Ishikawa (cell line): ENCODE measurements at regions not wholly inside any gene's neighbourhood (a gene's known extent, or its start where the extent isn't known, plus 50 kb on each side); places are given as distances from the start of the nearest gene placed in this dataset.

Source experiments
- CEBPB ChIP-seq: IDR thresholded peaks from 2 replicates; pipeline ENCODE4 v1.6.1; 2012
- CREB1 ChIP-seq: IDR thresholded peaks from 2 replicates; pipeline ENCODE4 v1.6.1; 2012; ENCODE audit warnings: low read depth
- EGR1 ChIP-seq: IDR thresholded peaks from 2 replicates; pipeline ENCODE4 v1.6.1; 2012
- EP300 ChIP-seq: IDR thresholded peaks from 2 replicates; pipeline ENCODE4 v1.6.1; 2012; ENCODE audit warnings: borderline replicate concordance
- FOXM1 ChIP-seq: IDR thresholded peaks from 2 replicates; pipeline ENCODE4 v1.6.1; 2012; ENCODE audit warnings: low read depth, borderline replicate concordance
- NFIC ChIP-seq: IDR thresholded peaks from 2 replicates; pipeline ENCODE4 v1.6.1; 2012
- RAD21 ChIP-seq: IDR thresholded peaks from 2 replicates; pipeline ENCODE4 v1.6.1; 2012; ENCODE audit warnings: low read depth
- TAF1 ChIP-seq: IDR thresholded peaks from 2 replicates; pipeline ENCODE4 v1.6.1; 2012; ENCODE audit warnings: low read depth, mild to moderate bottlenecking
- TCF12 ChIP-seq: IDR thresholded peaks from 2 replicates; pipeline ENCODE4 v1.6.1; 2012; ENCODE audit warnings: low read depth
- TEAD4 ChIP-seq: IDR thresholded peaks from 2 replicates; pipeline ENCODE4 v1.6.1; 2012
- YY1 ChIP-seq: IDR thresholded peaks from 2 replicates; pipeline ENCODE4 v1.6.1; 2012; ENCODE audit warnings: low read depth
- ZBTB7A ChIP-seq: IDR thresholded peaks from 2 replicates; pipeline ENCODE4 v1.6.1; 2012; ENCODE audit warnings: low read depth
- TF ChIP-seq, protein P1 (sequence below): IDR thresholded peaks from 2 replicates; pipeline ENCODE4 v1.6.1; 2012; ENCODE audit warnings: low read depth, mild to moderate bottlenecking
- TF ChIP-seq, protein P2 (sequence below): IDR thresholded peaks from 2 replicates; pipeline ENCODE4 v1.6.1; 2012
- TF ChIP-seq, protein P3 (sequence below): IDR thresholded peaks from 2 replicates; pipeline ENCODE4 v1.6.1; 2012

DNA sequence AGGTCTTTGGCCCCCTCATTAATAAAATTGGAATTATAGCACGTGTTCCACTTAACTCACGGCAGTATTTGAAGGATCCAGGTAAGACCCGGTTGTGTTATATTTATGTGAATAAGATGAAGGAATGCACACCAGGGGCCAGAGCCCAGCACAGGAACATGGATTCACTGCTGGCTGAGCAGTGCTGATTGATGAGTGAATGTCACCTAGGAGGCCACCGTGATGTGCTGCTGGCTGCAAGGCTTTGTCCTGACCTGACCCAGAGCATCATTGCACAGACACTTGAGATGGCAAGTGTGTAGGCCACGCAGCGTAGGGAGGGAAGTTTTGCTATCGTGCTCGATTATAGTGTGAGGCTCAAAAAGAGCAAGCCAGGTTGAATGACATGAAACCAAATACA lies 350.7 kb upstream of the MGMT start:
- TF ChIP-seq ZBTB7A: no peak
- TF ChIP-seq, protein P1, sequence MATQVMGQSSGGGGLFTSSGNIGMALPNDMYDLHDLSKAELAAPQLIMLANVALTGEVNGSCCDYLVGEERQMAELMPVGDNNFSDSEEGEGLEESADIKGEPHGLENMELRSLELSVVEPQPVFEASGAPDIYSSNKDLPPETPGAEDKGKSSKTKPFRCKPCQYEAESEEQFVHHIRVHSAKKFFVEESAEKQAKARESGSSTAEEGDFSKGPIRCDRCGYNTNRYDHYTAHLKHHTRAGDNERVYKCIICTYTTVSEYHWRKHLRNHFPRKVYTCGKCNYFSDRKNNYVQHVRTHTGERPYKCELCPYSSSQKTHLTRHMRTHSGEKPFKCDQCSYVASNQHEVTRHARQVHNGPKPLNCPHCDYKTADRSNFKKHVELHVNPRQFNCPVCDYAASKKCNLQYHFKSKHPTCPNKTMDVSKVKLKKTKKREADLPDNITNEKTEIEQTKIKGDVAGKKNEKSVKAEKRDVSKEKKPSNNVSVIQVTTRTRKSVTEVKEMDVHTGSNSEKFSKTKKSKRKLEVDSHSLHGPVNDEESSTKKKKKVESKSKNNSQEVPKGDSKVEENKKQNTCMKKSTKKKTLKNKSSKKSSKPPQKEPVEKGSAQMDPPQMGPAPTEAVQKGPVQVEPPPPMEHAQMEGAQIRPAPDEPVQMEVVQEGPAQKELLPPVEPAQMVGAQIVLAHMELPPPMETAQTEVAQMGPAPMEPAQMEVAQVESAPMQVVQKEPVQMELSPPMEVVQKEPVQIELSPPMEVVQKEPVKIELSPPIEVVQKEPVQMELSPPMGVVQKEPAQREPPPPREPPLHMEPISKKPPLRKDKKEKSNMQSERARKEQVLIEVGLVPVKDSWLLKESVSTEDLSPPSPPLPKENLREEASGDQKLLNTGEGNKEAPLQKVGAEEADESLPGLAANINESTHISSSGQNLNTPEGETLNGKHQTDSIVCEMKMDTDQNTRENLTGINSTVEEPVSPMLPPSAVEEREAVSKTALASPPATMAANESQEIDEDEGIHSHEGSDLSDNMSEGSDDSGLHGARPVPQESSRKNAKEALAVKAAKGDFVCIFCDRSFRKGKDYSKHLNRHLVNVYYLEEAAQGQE: no peak
- TF ChIP-seq TEAD4: no peak
- TF ChIP-seq EGR1: no peak
- TF ChIP-seq, protein P2, sequence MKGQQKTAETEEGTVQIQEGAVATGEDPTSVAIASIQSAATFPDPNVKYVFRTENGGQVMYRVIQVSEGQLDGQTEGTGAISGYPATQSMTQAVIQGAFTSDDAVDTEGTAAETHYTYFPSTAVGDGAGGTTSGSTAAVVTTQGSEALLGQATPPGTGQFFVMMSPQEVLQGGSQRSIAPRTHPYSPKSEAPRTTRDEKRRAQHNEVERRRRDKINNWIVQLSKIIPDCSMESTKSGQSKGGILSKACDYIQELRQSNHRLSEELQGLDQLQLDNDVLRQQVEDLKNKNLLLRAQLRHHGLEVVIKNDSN: no peak
- no peak for TF ChIP-seq FOXM1
- no peak for TF ChIP-seq TAF1
- no peak for TF ChIP-seq EP300
- TF ChIP-seq YY1: no peak

DNA sequence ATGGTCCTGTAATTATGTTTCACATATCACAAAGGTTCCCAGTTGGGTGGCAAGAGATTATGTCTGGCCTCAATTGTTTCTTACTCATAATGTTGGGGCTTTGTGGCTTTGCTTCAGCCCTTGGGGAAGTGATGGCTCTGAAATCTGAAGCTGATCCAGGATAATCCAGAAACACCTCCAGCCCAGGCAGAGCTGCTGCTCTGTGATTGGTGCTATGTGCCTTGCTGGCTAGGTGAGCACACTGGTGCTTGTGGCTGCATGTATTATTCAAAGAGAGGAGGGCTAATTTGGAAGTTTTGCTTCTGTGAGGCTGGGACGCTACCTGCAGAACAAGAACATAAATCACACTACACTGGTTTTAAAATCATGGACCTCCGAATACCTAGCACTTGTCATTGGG lies 346.6 kb upstream of the MGMT start:
- TF ChIP-seq YY1 (no peak), TCF12 (no peak), NFIC (no peak), EGR1 (no peak), RAD21 (no peak), TAF1 (no peak), CREB1 (no peak), CEBPB (no peak), EP300 (no peak), FOXM1 (no peak), ZBTB7A (no peak), TEAD4 (no peak)
- TF ChIP-seq, protein P2: no peak
- TF ChIP-seq, protein P3, sequence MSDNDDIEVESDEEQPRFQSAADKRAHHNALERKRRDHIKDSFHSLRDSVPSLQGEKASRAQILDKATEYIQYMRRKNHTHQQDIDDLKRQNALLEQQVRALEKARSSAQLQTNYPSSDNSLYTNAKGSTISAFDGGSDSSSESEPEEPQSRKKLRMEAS: no peak
- TF ChIP-seq, protein P1: no peak

DNA sequence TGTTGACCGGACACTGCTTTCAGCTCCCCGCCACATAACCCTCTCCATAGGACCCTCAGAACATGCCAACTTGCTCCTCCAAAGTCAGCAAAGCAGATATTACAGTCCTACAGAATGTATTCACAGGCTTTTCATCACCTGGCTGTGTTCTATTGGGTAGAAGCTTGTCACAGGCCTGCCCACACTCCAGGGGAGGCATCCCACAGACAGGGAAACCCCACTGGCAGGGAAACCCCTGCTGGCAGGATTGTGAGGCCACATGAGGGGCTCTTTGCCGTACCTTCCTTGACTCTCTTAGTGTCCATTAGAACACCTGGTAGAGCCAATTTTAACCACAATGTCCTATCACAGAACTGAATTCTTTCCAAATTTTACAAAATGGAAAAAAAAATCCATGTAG lies 344.2 kb upstream of the MGMT start:
- TF ChIP-seq RAD21 (no peak), FOXM1 (no peak), NFIC (no peak), TCF12 (no peak), TAF1 (no peak), EGR1 (no peak), ZBTB7A (no peak), EP300 (no peak), TEAD4 (no peak), CEBPB (no peak), YY1 (no peak), CREB1 (no peak)
- TF ChIP-seq, protein P2: no peak
- TF ChIP-seq, protein P1: no peak
- TF ChIP-seq, protein P3: no peak

DNA sequence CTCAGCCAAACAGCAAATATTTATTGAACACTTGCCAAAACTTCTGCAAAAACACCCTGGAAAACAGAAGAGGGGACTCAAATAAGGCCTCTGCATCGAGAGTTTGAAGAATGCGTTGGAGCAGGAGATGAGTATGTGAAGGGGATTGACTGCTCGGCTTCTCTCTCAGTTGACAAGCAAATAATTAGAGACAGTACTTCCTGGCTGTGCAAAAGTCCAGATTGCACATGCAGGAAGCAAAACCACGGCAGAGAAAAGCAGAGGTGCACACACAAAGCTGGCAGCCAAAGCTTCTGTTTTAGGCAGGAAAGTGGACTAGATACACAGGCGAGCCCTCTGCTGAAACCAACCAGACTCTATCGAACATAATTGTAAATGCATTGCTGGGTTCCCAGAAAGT lies 343.6 kb upstream of the MGMT start:
- TF ChIP-seq TEAD4: no peak
- TF ChIP-seq YY1: no peak
- TF ChIP-seq, protein P3: no peak
- no peak for TF ChIP-seq CREB1
- TF ChIP-seq ZBTB7A: no peak
- no peak for TF ChIP-seq FOXM1
- TF ChIP-seq CEBPB: no peak
- no peak for TF ChIP-seq TCF12
- no peak for TF ChIP-seq TAF1
- TF ChIP-seq, protein P2: no peak
- no peak for TF ChIP-seq NFIC
- TF ChIP-seq EGR1: no peak
